H1 (cell line): ENCODE measurements at regions not wholly inside any gene's neighbourhood (a gene's known extent, or its start where the extent isn't known, plus 50 kb on each side); places are given as distances from the start of the nearest gene placed in this dataset.

ENCODE experiments used
- CTCF ChIA-PET: fragments of 300-600 bp; sonication (Branson Sonifier 250); formaldehyde crosslinking; loops from one replicate; lab custom pipeline; 2021; ENCODE audit not compliant: partially characterized antibody; lab: Charles Lee
- POLR2A ChIA-PET: fragments of 300-600 bp; sonication (Branson Sonifier 250); formaldehyde crosslinking; loops from one replicate; lab custom pipeline; 2021; ENCODE audit warnings: inconsistent platforms; ENCODE audit not compliant: partially characterized antibody; lab: Charles Lee
- DNase-seq, 2 experiments: peaks; one replicate each; pipeline versions ENCODE4 v3.0.0 to v3.0.0-alpha.2; 2010 to 2022; ENCODE audit warnings: low spot score in 2 of 2, low read depth in 1 of 2, mixed read lengths in 1 of 2
- FAIRE-seq: peaks from 2 replicates; lab custom pipeline; 2011; peaks lifted over from hg19 to GRCh38; lab: Jason Lieb, UNC
- H2AFZ ChIP-seq: 2 replicates; pipeline ENCODE4 v1.8.1; 2012; ENCODE audit warnings: low read length, inconsistent platforms
- H2AK5ac ChIP-seq: 2 replicates; pipeline ENCODE4 v1.6.1; 2013; ENCODE audit warnings: low read depth, low read length
- H2BK120ac ChIP-seq: replicated peaks from 2 replicates; pipeline ENCODE3; 2013; ENCODE audit warnings: low read depth, low read length, inconsistent platforms
- H2BK12ac ChIP-seq: 2 replicates; pipeline ENCODE4 v1.6.1; 2013; ENCODE audit warnings: low read depth, low read length
- H2BK15ac ChIP-seq: 2 replicates; pipeline ENCODE4 v1.6.1; 2013; ENCODE audit warnings: low read length
- H2BK20ac ChIP-seq: 2 replicates; pipeline ENCODE4 v1.6.1; 2013; ENCODE audit warnings: low read length
- H2BK5ac ChIP-seq: 2 replicates; pipeline ENCODE4 v1.6.1; 2013; ENCODE audit warnings: low read depth, low read length
- H3K14ac ChIP-seq: 2 replicates; pipeline ENCODE4 v1.6.1; 2013; ENCODE audit warnings: inconsistent platforms; ENCODE audit not compliant: insufficient read length
- H3K18ac ChIP-seq: 2 replicates; pipeline ENCODE4 v1.6.1; 2013; ENCODE audit warnings: low read length; ENCODE audit errors: extremely low read depth
- H3K23ac ChIP-seq: 2 replicates; pipeline ENCODE4 v1.6.1; 2013; ENCODE audit warnings: inconsistent platforms; ENCODE audit not compliant: insufficient read length
- H3K23me2 ChIP-seq: 2 replicates; pipeline ENCODE4 v1.6.1; 2013; ENCODE audit warnings: low read depth, low read length
- H3K27ac ChIP-seq: 2 replicates; pipeline ENCODE4 v1.6.1; 2011; ENCODE audit warnings: low read depth, low read length, inconsistent platforms
- H3K27me3 ChIP-seq, 4 experiments: replicated peaks in 1 of 4; 1 replicate in 1 of 4; 2 replicates in 3 of 4; pipeline versions ENCODE4 v1.6.1 to v1.8.1; 2011 to 2013; ENCODE audit warnings: low read length in 3 of 4, mild to moderate bottlenecking in 3 of 4, inconsistent platforms in 2 of 4, mixed read lengths in 2 of 4, moderate library complexity in 1 of 4; ENCODE audit not compliant: control insufficient read depth in 3 of 4, insufficient read depth in 3 of 4; ENCODE audit errors: extremely low read depth in 1 of 4
- H3K36me3 ChIP-seq, 4 experiments: 2 replicates each; pipeline versions ENCODE4 v1.6.1 to v1.8.1; 2011 to 2013; ENCODE audit warnings: mild to moderate bottlenecking in 4 of 4, low read length in 3 of 4, moderate library complexity in 2 of 4, control low read depth in 1 of 4, inconsistent platforms in 1 of 4; ENCODE audit not compliant: insufficient read depth in 4 of 4, control insufficient read depth in 2 of 4
- H3K4ac ChIP-seq: replicated peaks from 2 replicates; pipeline ENCODE3; 2013; ENCODE audit warnings: low read length, low read depth, mixed read lengths, inconsistent platforms; ENCODE audit not compliant: insufficient read length
- H3K4me1 ChIP-seq, 4 experiments: replicated peaks in 1 of 4; 1 replicate in 1 of 4; 2 replicates in 3 of 4; pipeline versions ENCODE4 v1.6.1 to v1.8.1; 2011 to 2013; ENCODE audit warnings: low read length in 3 of 4, inconsistent platforms in 2 of 4, mixed read lengths in 1 of 4; ENCODE audit not compliant: insufficient read depth in 4 of 4, control insufficient read depth in 3 of 4
- H3K4me2 ChIP-seq, 2 experiments: 2 replicates each; pipeline versions ENCODE4 v1.6.1 to v1.8.1; 2011 to 2013; ENCODE audit warnings: low read depth in 2 of 2, low read length in 2 of 2, control low read depth in 1 of 2, inconsistent platforms in 1 of 2, mild to moderate bottlenecking in 1 of 2; ENCODE audit not compliant: insufficient read depth in 1 of 2
- H3K4me3 ChIP-seq, 4 experiments: fragments of 200-600, 300-600 bp in 1 of 4; sonication (generic), shearing (Covaris generic), sonication (Bioruptor Twin) in 1 of 4; 2 replicates each; pipeline versions ENCODE4 v1.5.1 to v1.8.1; 2011 to 2016; ENCODE audit warnings: low read length in 4 of 4, low read depth in 3 of 4, control low read depth in 2 of 4, inconsistent platforms in 2 of 4, mild to moderate bottlenecking in 2 of 4, mixed read lengths in 1 of 4, moderate library complexity in 1 of 4; ENCODE audit not compliant: insufficient read depth in 2 of 4; ENCODE audit errors: extremely low read depth in 1 of 4
- H3K56ac ChIP-seq: replicated peaks from 2 replicates; pipeline ENCODE3; 2013; ENCODE audit warnings: low read depth, mild to moderate bottlenecking, mixed read lengths, low read length, inconsistent platforms; ENCODE audit not compliant: insufficient read length
- H3K79me1 ChIP-seq: 2 replicates; pipeline ENCODE4 v1.6.1; 2013; ENCODE audit warnings: low read depth, low read length, control low read depth
- H3K79me2 ChIP-seq, 2 experiments: 2 replicates each; pipeline versions ENCODE4 v1.6.1 to v1.8.1; 2012 to 2013; ENCODE audit warnings: low read length in 2 of 2, mild to moderate bottlenecking in 2 of 2, inconsistent platforms in 1 of 2; ENCODE audit not compliant: insufficient read depth in 2 of 2, control insufficient read depth in 1 of 2
- H3K9ac ChIP-seq, 4 experiments: replicated peaks in 1 of 4; 1 replicate in 1 of 4; 2 replicates in 3 of 4; pipeline versions ENCODE4 v1.6.1 to v1.8.1; 2011 to 2013; ENCODE audit warnings: low read depth in 3 of 4, low read length in 3 of 4, control low read depth in 2 of 4, mild to moderate bottlenecking in 2 of 4, moderate library complexity in 2 of 4, inconsistent platforms in 1 of 4; ENCODE audit errors: extremely low read depth in 1 of 4
- H3K9me3 ChIP-seq, 2 experiments: 2 replicates each; pipeline versions ENCODE4 v1.6.1 to v1.8.1; 2012 to 2013; ENCODE audit warnings: mild to moderate bottlenecking in 2 of 2, moderate library complexity in 2 of 2, control low read depth in 1 of 2, inconsistent platforms in 1 of 2, low read depth in 1 of 2, low read length in 1 of 2, mixed read lengths in 1 of 2; ENCODE audit not compliant: insufficient read depth in 2 of 2
- H4K20me1 ChIP-seq, 2 experiments: replicated peaks in 1 of 2; 2 replicates each; pipeline versions ENCODE3 to v1.8.1; 2011 to 2013; ENCODE audit warnings: inconsistent platforms in 2 of 2, low read length in 2 of 2, mild to moderate bottlenecking in 1 of 2; ENCODE audit not compliant: insufficient read depth in 2 of 2, control insufficient read depth in 1 of 2
- H4K5ac ChIP-seq: 2 replicates; pipeline ENCODE4 v1.6.1; 2013; ENCODE audit warnings: low read length, low read depth, mixed read lengths, inconsistent platforms; ENCODE audit not compliant: insufficient read length
- H4K8ac ChIP-seq: 2 replicates; pipeline ENCODE4 v1.8.0; 2013; ENCODE audit warnings: mild to moderate bottlenecking, moderate library complexity, low read length, inconsistent platforms; ENCODE audit not compliant: insufficient read depth; ENCODE audit errors: extremely low read depth
- H4K91ac ChIP-seq: replicated peaks from 2 replicates; pipeline ENCODE3; 2013; ENCODE audit warnings: low read length, mixed read lengths, inconsistent platforms; ENCODE audit not compliant: insufficient read length
- BCL11A ChIP-seq, 2 experiments: IDR thresholded peaks; one replicate each; pipeline ENCODE4 v1.6.1; 2011; ENCODE audit warnings: low read depth in 2 of 2, low read length in 2 of 2, mild to moderate bottlenecking in 2 of 2
- CEBPB ChIP-seq: IDR thresholded peaks from 2 replicates; pipeline ENCODE4 v1.6.1; 2012; ENCODE audit warnings: low read depth, low read length
- CHD2 ChIP-seq: IDR thresholded peaks from 2 replicates; pipeline ENCODE4 v1.6.1; 2012; ENCODE audit warnings: low read length, improper control_type of control experiment
- CTBP2 ChIP-seq: IDR thresholded peaks from 2 replicates; pipeline ENCODE4 v1.7.0; 2011; ENCODE audit warnings: borderline replicate concordance, mild to moderate bottlenecking, moderate library complexity, mixed read lengths, low read length; ENCODE audit not compliant: insufficient read depth, insufficient read length
- HDAC2 ChIP-seq, 2 experiments: fragments of 300-600 bp in 1 of 2; sonication (generic) in 1 of 2; IDR thresholded peaks; 2 replicates each; pipeline ENCODE4 v1.6.1; 2011 to 2012; ENCODE audit warnings: low read depth in 2 of 2, low read length in 2 of 2, mild to moderate bottlenecking in 2 of 2, moderate library complexity in 2 of 2, borderline replicate concordance in 1 of 2, inconsistent platforms in 1 of 2
- JUND ChIP-seq: IDR thresholded peaks from 2 replicates; pipeline ENCODE4 v1.6.1; 2011; ENCODE audit warnings: mild to moderate bottlenecking, improper control_type of control experiment, low read length
- NRF1 ChIP-seq: IDR thresholded peaks from 2 replicates; pipeline ENCODE4 v1.6.1; 2011; ENCODE audit warnings: mild to moderate bottlenecking, low read depth, low read length, improper control_type of control experiment
- POLR2A ChIP-seq, 2 experiments: IDR thresholded peaks; 1 replicate in 1 of 2; 2 replicates in 1 of 2; pipeline ENCODE4 v1.6.1; 2011; ENCODE audit warnings: low read depth in 2 of 2, low read length in 2 of 2, mild to moderate bottlenecking in 2 of 2; ENCODE audit errors: control extremely low read depth in 1 of 2
- RBBP5 ChIP-seq: IDR thresholded peaks from 2 replicates; pipeline ENCODE4 v1.7.1; 2012; ENCODE audit warnings: low read depth, mild to moderate bottlenecking, inconsistent platforms, low read length, moderate library complexity, borderline replicate concordance
- RFX5 ChIP-seq: IDR thresholded peaks from 2 replicates; pipeline ENCODE4 v1.6.1; 2011; ENCODE audit warnings: low read depth, low read length, improper control_type of control experiment, borderline replicate concordance
- SP2 ChIP-seq: IDR thresholded peaks from 2 replicates; pipeline ENCODE4 v1.6.1; 2012; ENCODE audit warnings: mild to moderate bottlenecking, low read length, inconsistent platforms
- TAF7 ChIP-seq: optimal IDR thresholded peaks from 2 replicates; pipeline ENCODE3; 2011; ENCODE audit warnings: low read depth, mild to moderate bottlenecking, inconsistent platforms, low read length, moderate library complexity, borderline replicate concordance
- ZNF274 ChIP-seq: IDR thresholded peaks from 2 replicates; pipeline ENCODE4 v1.7.0; 2012; ENCODE audit warnings: low read length, borderline replicate concordance; ENCODE audit errors: extremely low read depth
- WGBS, 2 experiments: shearing (Covaris generic) in 1 of 2; methylation state at CpG; one replicate each; pipeline versions ENCODE4 v1.1.6 to v1.1.7; 2013 to 2015; ENCODE audit warnings: low lambda C conversion rate in 2 of 2, mixed read lengths in 2 of 2, inconsistent platforms in 1 of 2, low coverage in 1 of 2, missing lambda C conversion rate in 1 of 2; ENCODE audit not compliant: insufficient replicate concordance in 2 of 2, insufficient coverage in 1 of 2, insufficient read length in 1 of 2; ENCODE audit errors: extremely low coverage in 1 of 2, missing lambda C conversion rate in 1 of 2; 5-methylcytosine and 5-hydroxymethylcytosine counted together
- TF ChIP-seq, protein P1 (sequence below): IDR thresholded peaks from 2 replicates; pipeline ENCODE4 v1.6.1; 2012; ENCODE audit warnings: low read length, inconsistent platforms

DNA sequence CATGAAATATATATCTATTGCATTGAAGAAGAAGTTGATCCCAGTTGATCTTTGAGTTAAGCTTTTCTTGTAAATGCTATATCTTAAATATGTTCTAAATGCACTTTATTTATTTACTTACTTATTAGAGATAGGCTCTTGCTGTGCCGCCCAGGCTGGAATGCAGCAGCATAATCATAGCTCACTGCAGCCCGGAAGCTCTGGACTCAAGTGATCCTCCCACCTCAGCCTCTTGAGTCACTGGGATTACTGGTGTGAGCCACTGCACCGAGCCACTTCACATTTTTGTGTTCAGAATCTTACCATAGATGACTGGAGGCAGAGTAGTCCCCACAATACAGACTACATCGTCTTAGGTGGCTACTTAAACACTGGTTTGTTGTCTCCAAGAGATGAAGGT lies 324.3 kb upstream of the SLIT2 start:
- H3K36me3 ChIP-seq, result no peaks in the 10 kb centered on the region
- no peaks in the 10 kb centered on the region for H3K79me1 ChIP-seq
- FAIRE-seq (no peak), DNase-seq (no peak)
- H2AK5ac ChIP-seq, result no peak overlapping the region
- H3K4ac ChIP-seq, result no peak overlapping the region
- H3K9me3 ChIP-seq, result no peaks in the 10 kb centered on the region
- 87% methylated on average over 4 of the region's 4 CpGs; no CpG with 5 or more reads in 1 of the 2 experiments for WGBS, 2 experiments
- no peak overlapping the region for H3K9ac ChIP-seq
- H4K5ac ChIP-seq, result no peak overlapping the region
- H3K4me3 ChIP-seq, result no peak overlapping the region
- H3K4me2 ChIP-seq, result no peak overlapping the region
- no peak overlapping the region for H4K8ac ChIP-seq
- H3K27ac ChIP-seq, result no peak overlapping the region
- ChIA-PET CTCF (no interaction called here), POLR2A (no interaction called here)
- no peaks in the 10 kb centered on the region for H3K23me2 ChIP-seq
- no peak overlapping the region for H3K23ac ChIP-seq
- no peak overlapping the region for H2BK15ac ChIP-seq
- no peaks in the 10 kb centered on the region for H4K20me1 ChIP-seq
- no peak overlapping the region for H3K56ac ChIP-seq
- H2AFZ ChIP-seq, result no peak overlapping the region
- H2BK120ac ChIP-seq, result no peak overlapping the region
- H3K18ac ChIP-seq, result no peak overlapping the region
- H2BK5ac ChIP-seq, result no peak overlapping the region
- no peak overlapping the region for H3K14ac ChIP-seq
- H3K79me2 ChIP-seq, result no peaks in the 10 kb centered on the region
- H2BK12ac ChIP-seq, result no peak overlapping the region
- H2BK20ac ChIP-seq, result no peak overlapping the region
- no peaks in the 10 kb centered on the region for H3K27me3 ChIP-seq
- H3K4me1 ChIP-seq, result no peaks in the 10 kb centered on the region
- H4K91ac ChIP-seq, result no peak overlapping the region
- TF ChIP-seq ZNF274 (no peak), CHD2 (no peak), HDAC2 (IDR thresholded peaks at IDR 0.05; ENCODE audit: borderline replicate concordance in 1 of 2, low read depth in 2 of 2, low read length in 2 of 2) (no peak), CTBP2 (no peak), TAF7 (no peak), BCL11A (IDR thresholded peaks at IDR 0.05; ENCODE audit: low read depth in 2 of 2, low read length in 2 of 2) (no peak), RFX5 (no peak), SP2 (no peak), RBBP5 (no peak), JUND (no peak), NRF1 (no peak), POLR2A (IDR thresholded peaks at IDR 0.05; ENCODE audit: control extremely low read depth in 1 of 2, low read depth in 2 of 2, low read length in 2 of 2) (no peak), CEBPB (no peak)
- TF ChIP-seq, protein P1, sequence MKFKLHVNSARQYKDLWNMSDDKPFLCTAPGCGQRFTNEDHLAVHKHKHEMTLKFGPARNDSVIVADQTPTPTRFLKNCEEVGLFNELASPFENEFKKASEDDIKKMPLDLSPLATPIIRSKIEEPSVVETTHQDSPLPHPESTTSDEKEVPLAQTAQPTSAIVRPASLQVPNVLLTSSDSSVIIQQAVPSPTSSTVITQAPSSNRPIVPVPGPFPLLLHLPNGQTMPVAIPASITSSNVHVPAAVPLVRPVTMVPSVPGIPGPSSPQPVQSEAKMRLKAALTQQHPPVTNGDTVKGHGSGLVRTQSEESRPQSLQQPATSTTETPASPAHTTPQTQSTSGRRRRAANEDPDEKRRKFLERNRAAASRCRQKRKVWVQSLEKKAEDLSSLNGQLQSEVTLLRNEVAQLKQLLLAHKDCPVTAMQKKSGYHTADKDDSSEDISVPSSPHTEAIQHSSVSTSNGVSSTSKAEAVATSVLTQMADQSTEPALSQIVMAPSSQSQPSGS, result no peak
